ENCODE measurements at regions not wholly inside any gene's neighbourhood (a gene's known extent, or its start where the extent isn't known, plus 50 kb on each side); places are given as distances from the start of the nearest gene placed in this dataset.

DNA sequence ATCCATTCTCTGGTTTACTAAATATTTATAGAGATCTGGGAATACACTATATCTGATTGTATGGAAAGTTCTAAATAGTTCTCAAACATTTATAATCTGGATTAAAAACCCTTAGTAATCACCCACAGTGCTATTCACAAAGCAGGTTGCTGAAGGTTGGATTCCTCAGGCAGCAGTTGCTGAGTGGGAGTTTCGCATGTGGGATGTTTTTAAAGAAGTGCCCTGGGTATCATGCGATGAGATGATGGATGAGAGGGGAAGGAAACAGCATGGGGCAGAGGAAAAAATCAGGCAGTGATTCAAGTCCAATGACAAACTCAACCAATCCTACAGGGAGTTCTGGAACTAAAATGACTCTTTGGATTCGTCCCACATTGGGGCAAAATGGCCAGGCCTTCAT lies 85.3 kb upstream of the GALNT2 start:
- no peak overlapping the region for H3K9ac ChIP-seq (ENCODE audit: low read length)
- H3K27ac Mint-ChIP-seq = no peak overlapping the region
- no peaks in the 10 kb centered on the region for H4K20me1 ChIP-seq (ENCODE audit: control insufficient read depth, insufficient read depth, low read length, poor library complexity, severe bottlenecking)
- H3K27ac ChIP-seq (ENCODE audit: low read length in 2 of 2) = no peak overlapping the region
- ChIA-PET CTCF (interaction anchor here (0.6 kb wide), 1 partner anchor 327 kb away, joined by 3 read pairs; no protein-coding TSS in a partner anchor), POLR2A (no interaction called here)
- no peaks in the 10 kb centered on the region for H3K4me1 Mint-ChIP-seq
- H3K9me3 Mint-ChIP-seq (ENCODE audit: insufficient read depth) = no peaks in the 10 kb centered on the region
- no peaks in the 10 kb centered on the region for H3K36me3 ChIP-seq (replicated peaks in 1 of 2; ENCODE audit: control extremely low read depth in 1 of 2, control insufficient read depth in 1 of 2, extremely low read depth in 1 of 2, insufficient read depth in 2 of 2, low read length in 1 of 2)
- peaks cover 0 to 4% (median 0%) of the 10 kb centered on the region in 3 donors for H3K9me3 ChIP-seq (ENCODE audit: control extremely low read depth in 1 of 3, control insufficient read depth in 2 of 3, insufficient read depth in 1 of 3, low read length in 2 of 3)
- no peaks in the 10 kb centered on the region for H3K4me1 ChIP-seq (ENCODE audit: control insufficient read depth in 2 of 2, insufficient read depth in 2 of 2, low read length in 2 of 2)
- no peak for DNase-seq
- TF ChIP-seq EZH2 (IDR thresholded peaks at IDR 0.05; ENCODE audit: borderline replicate concordance, insufficient read depth, low read depth, low read length, poor library complexity, severe bottlenecking) = no peak
- TF ChIP-seq, protein P1, sequence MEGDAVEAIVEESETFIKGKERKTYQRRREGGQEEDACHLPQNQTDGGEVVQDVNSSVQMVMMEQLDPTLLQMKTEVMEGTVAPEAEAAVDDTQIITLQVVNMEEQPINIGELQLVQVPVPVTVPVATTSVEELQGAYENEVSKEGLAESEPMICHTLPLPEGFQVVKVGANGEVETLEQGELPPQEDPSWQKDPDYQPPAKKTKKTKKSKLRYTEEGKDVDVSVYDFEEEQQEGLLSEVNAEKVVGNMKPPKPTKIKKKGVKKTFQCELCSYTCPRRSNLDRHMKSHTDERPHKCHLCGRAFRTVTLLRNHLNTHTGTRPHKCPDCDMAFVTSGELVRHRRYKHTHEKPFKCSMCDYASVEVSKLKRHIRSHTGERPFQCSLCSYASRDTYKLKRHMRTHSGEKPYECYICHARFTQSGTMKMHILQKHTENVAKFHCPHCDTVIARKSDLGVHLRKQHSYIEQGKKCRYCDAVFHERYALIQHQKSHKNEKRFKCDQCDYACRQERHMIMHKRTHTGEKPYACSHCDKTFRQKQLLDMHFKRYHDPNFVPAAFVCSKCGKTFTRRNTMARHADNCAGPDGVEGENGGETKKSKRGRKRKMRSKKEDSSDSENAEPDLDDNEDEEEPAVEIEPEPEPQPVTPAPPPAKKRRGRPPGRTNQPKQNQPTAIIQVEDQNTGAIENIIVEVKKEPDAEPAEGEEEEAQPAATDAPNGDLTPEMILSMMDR (IDR thresholded peaks at IDR 0.05) = no peak
- intact Hi-C loops (cut with micrococcal nuclease) = no loop called here
- no peaks in the 10 kb centered on the region for H3K27me3 ChIP-seq (replicated peaks in 1 of 4; ENCODE audit: control extremely low read depth in 1 of 4, control insufficient read depth in 3 of 4, insufficient read depth in 4 of 4, low read length in 3 of 4)
- H3K79me2 ChIP-seq (ENCODE audit: control insufficient read depth, insufficient read depth, low read length) = no peaks in the 10 kb centered on the region
- no peak for ATAC-seq (ENCODE audit: low read depth)
- H3K4me3 Mint-ChIP-seq = no peak overlapping the region
- peaks cover 15% of the 10 kb centered on the region for H3K27me3 Mint-ChIP-seq
- no peak overlapping the region for H2AFZ ChIP-seq (ENCODE audit: insufficient read depth, low read depth, low read length, poor library complexity, severe bottlenecking)
- H3K4me3 ChIP-seq (ENCODE audit: control extremely low read depth in 1 of 5, extremely low read depth in 1 of 5, insufficient read depth in 1 of 5, low read depth in 2 of 5, low read length in 4 of 5) = no peak overlapping the region
- no peak overlapping the region for H3K4me2 ChIP-seq (replicated peaks; ENCODE audit: low read depth, low read length, poor library complexity, severe bottlenecking)
- no CpG with 5 or more reads among the region's 3 CpGs for WGBS (ENCODE audit: insufficient coverage)

DNA sequence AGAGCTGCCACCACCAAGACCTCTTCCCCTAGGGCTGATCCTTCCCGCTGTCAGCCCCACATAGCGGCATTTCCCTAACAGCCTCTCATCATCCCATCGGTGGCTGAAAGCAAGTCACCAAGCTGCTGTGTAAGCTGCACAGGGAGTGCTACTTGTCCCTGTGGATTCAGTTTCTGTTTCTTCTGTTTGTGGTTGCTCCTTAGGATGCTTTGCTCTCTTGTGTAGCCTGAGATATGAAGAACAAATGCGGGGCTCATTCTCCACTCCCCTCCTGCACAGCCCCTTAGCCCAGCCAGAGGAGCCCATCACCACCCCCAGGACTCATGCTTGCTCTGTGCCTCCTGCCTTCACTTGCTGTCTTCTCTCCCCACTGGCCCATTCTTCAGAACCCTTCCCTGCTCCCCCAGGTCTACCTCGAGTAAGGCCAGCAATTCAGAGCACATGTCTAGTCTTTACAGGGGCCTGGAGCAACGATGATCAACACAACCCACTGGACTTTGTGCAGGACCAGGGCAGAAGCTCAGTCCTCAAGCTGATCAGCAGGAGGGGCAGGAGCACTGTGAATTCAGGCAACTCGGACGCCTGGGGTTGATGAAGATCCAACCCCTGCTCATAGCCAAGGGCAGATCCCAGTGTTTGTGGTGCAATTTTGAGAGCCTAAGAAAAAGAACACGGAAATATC lies 82.6 kb upstream of the GALNT2 start:
- intact Hi-C loops (cut with micrococcal nuclease) = no loop called here
- Histone ChIP-seq H3K9ac (ENCODE audit: low read length) (no peak overlapping the region), H3K79me2 (ENCODE audit: control insufficient read depth, insufficient read depth, low read length) (no peaks in the 10 kb centered on the region), H3K4me2 (replicated peaks; ENCODE audit: low read depth, low read length, poor library complexity, severe bottlenecking) (no peak overlapping the region), H3K27me3 (replicated peaks in 1 of 4; ENCODE audit: control extremely low read depth in 1 of 4, control insufficient read depth in 3 of 4, insufficient read depth in 4 of 4, low read length in 3 of 4) (no peaks in the 10 kb centered on the region), H2AFZ (ENCODE audit: insufficient read depth, low read depth, low read length, poor library complexity, severe bottlenecking) (no peak overlapping the region), H3K9me3 (ENCODE audit: control extremely low read depth in 1 of 3, control insufficient read depth in 2 of 3, insufficient read depth in 1 of 3, low read length in 2 of 3) (no peaks in the 10 kb centered on the region), H3K27ac (ENCODE audit: low read length in 2 of 2) (no peak overlapping the region), H3K36me3 (replicated peaks in 1 of 2; ENCODE audit: control extremely low read depth in 1 of 2, control insufficient read depth in 1 of 2, extremely low read depth in 1 of 2, insufficient read depth in 2 of 2, low read length in 1 of 2) (no peaks in the 10 kb centered on the region), H3K4me3 (ENCODE audit: control extremely low read depth in 1 of 5, extremely low read depth in 1 of 5, insufficient read depth in 1 of 5, low read depth in 2 of 5, low read length in 4 of 5) (no peak overlapping the region), H3K4me1 (ENCODE audit: control insufficient read depth in 2 of 2, insufficient read depth in 2 of 2, low read length in 2 of 2) (no peaks in the 10 kb centered on the region), H4K20me1 (ENCODE audit: control insufficient read depth, insufficient read depth, low read length, poor library complexity, severe bottlenecking) (no peaks in the 10 kb centered on the region)
- no peak overlapping the region for H3K27ac Mint-ChIP-seq
- H3K4me3 Mint-ChIP-seq = no peak overlapping the region
- DNase-seq (no peak), ATAC-seq (ENCODE audit: low read depth) (no peak)
- H3K27me3 Mint-ChIP-seq = peaks cover 23% of the 10 kb centered on the region
- H3K9me3 Mint-ChIP-seq (ENCODE audit: insufficient read depth) = no peaks in the 10 kb centered on the region
- 85% methylated on average over 7 of the region's 9 CpGs for WGBS (ENCODE audit: insufficient coverage)
- no peak for TF ChIP-seq EZH2 (IDR thresholded peaks at IDR 0.05; ENCODE audit: borderline replicate concordance, insufficient read depth, low read depth, low read length, poor library complexity, severe bottlenecking)
- TF ChIP-seq, protein P1 (IDR thresholded peaks at IDR 0.05) = no peak
- CTCF ChIA-PET = no interaction called here
- H3K4me1 Mint-ChIP-seq = peaks cover 1% of the 10 kb centered on the region
- POLR2A ChIA-PET = no interaction called here

Data from B cell (primary cell).